NCI-H128 (cell line): ENCODE measurements at regions not wholly inside any gene's neighbourhood (a gene's known extent, or its start where the extent isn't known, plus 50 kb on each side); places are given as distances from the start of the nearest gene placed in this dataset.
"Not testable (repeated sequence)": the region's sequence is repeated elsewhere in the genome, so short reads cannot be mapped to it uniquely, and the experiment has no call there.

Experiments
- DNase-seq: peaks from one replicate; lab custom pipeline; 2025; ENCODE audit not compliant: unreplicated experiment; lab: John Stamatoyannopoulos, UW

GRCh38 chr4:124828382-124828781 lies 115.8 kb upstream of the ANKRD50 start:
- no peak for DNase-seq

GRCh38 chr4:124817531-124817930 lies 105.0 kb upstream of the ANKRD50 start:
- DNase-seq = no peak

GRCh38 chr4:124812203-124812602 lies 99.7 kb upstream of the ANKRD50 start:
- DNase-seq = not testable (repeated sequence)

GRCh38 chr4:124810827-124811226 lies 98.3 kb upstream of the ANKRD50 start:
- no peak for DNase-seq

- DNase-seq = no peak
These were observed 94.9 kb upstream of the ANKRD50 start for GRCh38 chr4:124807421-124807820.

GRCh38 chr4:124806403-124806802 lies 93.9 kb upstream of the ANKRD50 start:
- no peak for DNase-seq

- no peak for DNase-seq
These were observed 92.1 kb upstream of the ANKRD50 start for GRCh38 chr4:124804584-124804983.

- DNase-seq = no peak
These were observed 91.5 kb upstream of the ANKRD50 start for GRCh38 chr4:124804041-124804440.

GRCh38 chr4:124803641-124804040 lies 91.1 kb upstream of the ANKRD50 start:
- no peak for DNase-seq

- DNase-seq = no peak
These were observed 90.5 kb upstream of the ANKRD50 start for GRCh38 chr4:124803026-124803425.

GRCh38 chr4:124797223-124797622 lies 84.7 kb upstream of the ANKRD50 start:
- no peak for DNase-seq

GRCh38 chr4:124790471-124790870 lies 77.9 kb upstream of the ANKRD50 start:
- no peak for DNase-seq

GRCh38 chr4:124786634-124787033 lies 74.1 kb upstream of the ANKRD50 start:
- no peak for DNase-seq

GRCh38 chr4:124785645-124786044 lies 73.1 kb upstream of the ANKRD50 start:
- no peak for DNase-seq

GRCh38 chr4:124783847-124784246 lies 71.3 kb upstream of the ANKRD50 start:
- DNase-seq = no peak

- no peak for DNase-seq
These were observed 64.5 kb upstream of the ANKRD50 start for GRCh38 chr4:124777007-124777406.

- DNase-seq = no peak
These were observed 56.2 kb upstream of the ANKRD50 start for GRCh38 chr4:124768596-124769365.

GRCh38 chr4:124762956-124763355 lies 50.4 kb upstream of the ANKRD50 start:
- DNase-seq = no peak
